HG03066 (cell line): ENCODE measurements at regions not wholly inside any gene's neighbourhood (a gene's known extent, or its start where the extent isn't known, plus 50 kb on each side); places are given as distances from the start of the nearest gene placed in this dataset.
"Not testable (repeated sequence)": the region's sequence is repeated elsewhere in the genome, so short reads cannot be mapped to it uniquely, and the experiment has no call there.

ENCODE experiments used
- ATAC-seq: cut with Tn5 transposase; IDR thresholded peaks from one replicate; pipeline ENCODE4 v1.9.1; 2021; ENCODE audit warnings: low read depth; ENCODE audit not compliant: unreplicated experiment

- ATAC-seq = no peak
Observed at GRCh38 chr3:94398036-94398435, 335.2 kb downstream of the NSUN3 start.

GRCh38 chr3:94401466-94401865 is 338.6 kb downstream of the NSUN3 start:
- no peak for ATAC-seq

GRCh38 chr3:94402126-94402525 is 339.3 kb downstream of the NSUN3 start:
- no peak for ATAC-seq

GRCh38 chr3:94405258-94406035 is 342.6 kb downstream of the NSUN3 start:
- no peak for ATAC-seq

- no peak for ATAC-seq
Observed at GRCh38 chr3:94406595-94406994, 343.7 kb downstream of the NSUN3 start.

- ATAC-seq = not testable (repeated sequence)
Observed at GRCh38 chr3:94412936-94413335, 350.1 kb downstream of the NSUN3 start.

- no peak for ATAC-seq
Observed at GRCh38 chr3:94413336-94414108, 350.7 kb downstream of the NSUN3 start.

GRCh38 chr3:94414418-94414817 is 351.6 kb downstream of the NSUN3 start:
- no peak for ATAC-seq

- no peak for ATAC-seq
Observed at GRCh38 chr3:94416768-94417167, 353.9 kb downstream of the NSUN3 start.

GRCh38 chr3:94417963-94418455 is 355.1 kb downstream of the NSUN3 start:
- no peak for ATAC-seq

GRCh38 chr3:94420931-94421330 is 358.1 kb downstream of the NSUN3 start:
- ATAC-seq = no peak

- ATAC-seq = no peak
Observed at GRCh38 chr3:94423578-94423977, 360.7 kb downstream of the NSUN3 start.

- no peak for ATAC-seq
Observed at GRCh38 chr3:94429517-94429916, 366.7 kb downstream of the NSUN3 start.

GRCh38 chr3:94431876-94432570 is 369.2 kb downstream of the NSUN3 start:
- no peak for ATAC-seq

GRCh38 chr3:94433811-94434210 is 370.9 kb downstream of the NSUN3 start:
- ATAC-seq = no peak

GRCh38 chr3:94440767-94441493 is 378.1 kb downstream of the NSUN3 start:
- ATAC-seq = no peak

- ATAC-seq = no peak
Observed at GRCh38 chr3:94441494-94441847, 378.6 kb downstream of the NSUN3 start.

GRCh38 chr3:94453864-94454263 is 391.0 kb downstream of the NSUN3 start:
- ATAC-seq = no peak

- no peak for ATAC-seq
Observed at GRCh38 chr3:94459167-94459566, 396.3 kb downstream of the NSUN3 start.

- ATAC-seq = no peak
Observed at GRCh38 chr3:94460931-94461330, 398.1 kb downstream of the NSUN3 start.

- ATAC-seq = no peak
Observed at GRCh38 chr3:94462931-94463330, 400.1 kb downstream of the NSUN3 start.
